Activated T-cell treated with anti-CD3 and anti-CD28 coated beads, Interleukin-2, amount 50 U/mL, for 1 hour (primary cell): ENCODE measurements at regions not wholly inside any gene's neighbourhood (a gene's known extent, or its start where the extent isn't known, plus 50 kb on each side); places are given as distances from the start of the nearest gene placed in this dataset.
"Not testable (repeated sequence)": the region's sequence is repeated elsewhere in the genome, so short reads cannot be mapped to it uniquely, and the experiment has no call there.

Experiments used
- DNase-seq: peaks from one replicate; pipeline ENCODE4 v3.0.0-alpha.2; 2020

- DNase-seq = no peak
Measured at GRCh38 chr20:51154708-51155690, 132.1 kb upstream of the KCNG1 start.

- no peak for DNase-seq
Measured at GRCh38 chr20:51153867-51154707, 131.2 kb upstream of the KCNG1 start.

- DNase-seq = no peak
Measured at GRCh38 chr20:51148941-51149340, 126.0 kb upstream of the KCNG1 start.

GRCh38 chr20:51144476-51144875, 121.6 kb upstream of the KCNG1 start:
- DNase-seq = no peak

- DNase-seq = no peak
Measured at GRCh38 chr20:51143652-51144051, 120.7 kb upstream of the KCNG1 start.

- no peak for DNase-seq
Measured at GRCh38 chr20:51142448-51142847, 119.5 kb upstream of the KCNG1 start.

GRCh38 chr20:51140671-51141070, 117.8 kb upstream of the KCNG1 start:
- DNase-seq = no peak

GRCh38 chr20:51139891-51140290, 117.0 kb upstream of the KCNG1 start:
- DNase-seq = no peak

GRCh38 chr20:51138576-51138975, 115.7 kb upstream of the KCNG1 start:
- DNase-seq = no peak

GRCh38 chr20:51137461-51137860, 114.6 kb upstream of the KCNG1 start:
- DNase-seq = no peak

- DNase-seq = no peak
Measured at GRCh38 chr20:51135926-51136715, 113.2 kb upstream of the KCNG1 start.

GRCh38 chr20:51134405-51134804, 111.5 kb upstream of the KCNG1 start:
- DNase-seq = no peak

GRCh38 chr20:51132279-51132678, 109.4 kb upstream of the KCNG1 start:
- DNase-seq = no peak

GRCh38 chr20:51131811-51132210, 108.9 kb upstream of the KCNG1 start:
- DNase-seq = no peak

GRCh38 chr20:51129147-51129776, 106.4 kb upstream of the KCNG1 start:
- DNase-seq = no peak

GRCh38 chr20:51128198-51128597, 105.3 kb upstream of the KCNG1 start:
- DNase-seq = no peak

- no peak for DNase-seq
Measured at GRCh38 chr20:51127713-51128112, 104.8 kb upstream of the KCNG1 start.

GRCh38 chr20:51126337-51126736, 103.4 kb upstream of the KCNG1 start:
- no peak for DNase-seq

- no peak for DNase-seq
Measured at GRCh38 chr20:51125780-51126179, 102.9 kb upstream of the KCNG1 start.

- DNase-seq = no peak
Measured at GRCh38 chr20:51125105-51125504, 102.2 kb upstream of the KCNG1 start.

- not testable (repeated sequence) for DNase-seq
Measured at GRCh38 chr20:51123887-51124286, 101.0 kb upstream of the KCNG1 start.

GRCh38 chr20:51122931-51123658, 100.2 kb upstream of the KCNG1 start:
- no peak for DNase-seq
